ENCODE measurements at regions not wholly inside any gene's neighbourhood (a gene's known extent, or its start where the extent isn't known, plus 50 kb on each side); places are given as distances from the start of the nearest gene placed in this dataset.
"Not testable (repeated sequence)": the region's sequence is repeated elsewhere in the genome, so short reads cannot be mapped to it uniquely, and the experiment has no call there.

- DNase-seq (ENCODE audit: low spot score), result no peak
- H3K27ac ChIP-seq, result no peak overlapping the region
- H3K9me3 ChIP-seq, result no peaks in the 10 kb centered on the region
- no peak overlapping the region for H3K4me3 ChIP-seq
- H3K36me3 ChIP-seq, result no peaks in the 10 kb centered on the region
- peaks cover 0 to 4% of the 10 kb centered on the region in 2 donors for H3K4me1 ChIP-seq
- no peak for TF ChIP-seq CTCF (IDR thresholded peaks at IDR 0.05)
- H3K27me3 ChIP-seq, result no peaks in the 10 kb centered on the region
These were observed 98.2 kb downstream of the UTRN start for GRCh38 chr6:144383336-144383735.

- Histone ChIP-seq H3K9me3 (no peaks in the 10 kb centered on the region), H3K27ac (no peak overlapping the region), H3K4me3 (no peak overlapping the region), H3K4me1 (no peaks in the 10 kb centered on the region), H3K36me3 (no peaks in the 10 kb centered on the region), H3K27me3 (no peaks in the 10 kb centered on the region)
- DNase-seq (ENCODE audit: low spot score), result no peak
- no peak for TF ChIP-seq CTCF (IDR thresholded peaks at IDR 0.05)
These were observed 99.3 kb downstream of the UTRN start for GRCh38 chr6:144384427-144384826.

- H3K9me3 ChIP-seq; H3K27ac ChIP-seq; H3K4me3 ChIP-seq; H3K27me3 ChIP-seq; DNase-seq (ENCODE audit: low spot score); H3K4me1 ChIP-seq; H3K36me3 ChIP-seq: not testable (repeated sequence)
These were observed 104.3 kb downstream of the UTRN start for GRCh38 chr6:144389474-144389873.

- Histone ChIP-seq H3K27ac (no peak overlapping the region), H3K4me1 (peaks cover 0 to 10% of the 10 kb centered on the region in 2 donors), H3K27me3 (no peaks in the 10 kb centered on the region), H3K9me3 (no peaks in the 10 kb centered on the region), H3K36me3 (no peaks in the 10 kb centered on the region), H3K4me3 (no peak overlapping the region)
- no peak for DNase-seq (ENCODE audit: low spot score)
- TF ChIP-seq CTCF (IDR thresholded peaks at IDR 0.05), result no peak
These were observed 105.1 kb downstream of the UTRN start for GRCh38 chr6:144390202-144390601.

- DNase-seq (ENCODE audit: low spot score), result no peak
- no peaks in the 10 kb centered on the region for H3K27me3 ChIP-seq
- H3K9me3 ChIP-seq, result no peaks in the 10 kb centered on the region
- H3K4me3 ChIP-seq, result no peak overlapping the region
- no peak overlapping the region for H3K27ac ChIP-seq
- no peak for TF ChIP-seq CTCF (IDR thresholded peaks at IDR 0.05)
- H3K36me3 ChIP-seq, result no peaks in the 10 kb centered on the region
- H3K4me1 ChIP-seq, result peaks cover 0 to 10% of the 10 kb centered on the region in 2 donors
These were observed 105.8 kb downstream of the UTRN start for GRCh38 chr6:144390886-144391285.

- H3K27me3 ChIP-seq, result no peaks in the 10 kb centered on the region
- H3K36me3 ChIP-seq, result no peaks in the 10 kb centered on the region
- H3K9me3 ChIP-seq, result peaks cover 0 to 1% of the 10 kb centered on the region in 2 donors
These were observed 107.4 kb downstream of the UTRN start for GRCh38 chr6:144392536-144392935.

More at GRCh38 chr6:144392536-144392935, 107.4 kb downstream of the UTRN start:
- Histone ChIP-seq H3K27ac (no peak overlapping the region), H3K4me3 (no peak overlapping the region), H3K4me1 (peaks cover 0 to 10% of the 10 kb centered on the region in 2 donors)
- no peak for TF ChIP-seq CTCF (IDR thresholded peaks at IDR 0.05)
- no peak for DNase-seq (ENCODE audit: low spot score)
